Endothelial cell of umbilical vein (primary cell): ENCODE measurements at regions not wholly inside any gene's neighbourhood (a gene's known extent, or its start where the extent isn't known, plus 50 kb on each side); places are given as distances from the start of the nearest gene placed in this dataset.

Source experiments
- BruUV-seq: library from RNA; stranded (reverse); fragments of 400-500 nt; replicated peaks from 2 replicates; lab custom pipeline; 2021; lab: Mats Ljungman, UMichigan
- CTCF ChIA-PET: fragments of 300-600, 350-600 bp; sonication (Branson Sonifier 250); formaldehyde crosslinking; loops from one replicate; lab custom pipeline; 2021; ENCODE audit warnings: antibody characterized with exemption, inconsistent platforms; lab: Charles Lee
- POLR2A ChIA-PET: fragments of 300-600, 350-600 bp; sonication (Branson Sonifier 250); formaldehyde crosslinking; loops from one replicate; lab custom pipeline; 2021; ENCODE audit warnings: antibody characterized with exemption, inconsistent platforms; lab: Charles Lee
- DNase-seq: peaks from one replicate; pipeline ENCODE4 v3.0.0-alpha.2; 2011; ENCODE audit warnings: low read depth, low spot score
- FAIRE-seq: peaks from 2 replicates; lab custom pipeline; 2011; peaks lifted over from hg19 to GRCh38; lab: Jason Lieb, UNC
- H2AFZ ChIP-seq: 2 replicates; pipeline ENCODE4 v1.6.0; 2012; ENCODE audit warnings: low read depth, low read length, control low read depth, inconsistent platforms
- H3K27ac ChIP-seq: 2 replicates; pipeline ENCODE4 v1.5.1; 2011; ENCODE audit warnings: low read depth, mild to moderate bottlenecking, control low read depth, low read length, moderate library complexity; ENCODE audit not compliant: insufficient read depth
- H3K27me3 ChIP-seq, 2 experiments: 2 replicates each; pipeline versions ENCODE4 v1.6.0 to v1.6.1; 2011; ENCODE audit warnings: low read length in 2 of 2, mixed read lengths in 1 of 2; ENCODE audit not compliant: control insufficient read depth in 2 of 2, insufficient read depth in 2 of 2
- H3K36me3 ChIP-seq, 2 experiments: 2 replicates in 1 of 2; 3 replicates in 1 of 2; pipeline ENCODE4 v1.5.1; 2011; ENCODE audit warnings: low read length in 2 of 2, mild to moderate bottlenecking in 1 of 2, moderate library complexity in 1 of 2; ENCODE audit not compliant: control insufficient read depth in 2 of 2, insufficient read depth in 2 of 2; ENCODE audit errors: extremely low read depth in 1 of 2
- H3K4me1 ChIP-seq: 3 replicates; pipeline ENCODE4 v1.5.1; 2011; ENCODE audit warnings: mild to moderate bottlenecking, low read length; ENCODE audit not compliant: control insufficient read depth, insufficient read depth; ENCODE audit errors: extremely low read depth
- H3K4me2 ChIP-seq: 2 replicates; pipeline ENCODE4 v1.6.1; 2011; ENCODE audit warnings: low read length, control low read depth, mixed read lengths; ENCODE audit not compliant: insufficient read depth
- H3K4me3 ChIP-seq, 3 experiments: fragments of 200-600 bp in 1 of 3; sonication (generic), shearing (Covaris generic) in 1 of 3; replicated peaks in 1 of 3; 2 replicates each; pipeline ENCODE4 v1.5.1; 2011 to 2016; ENCODE audit warnings: control low read depth in 3 of 3, low read length in 3 of 3, mild to moderate bottlenecking in 2 of 3, inconsistent platforms in 1 of 3, low read depth in 1 of 3, moderate library complexity in 1 of 3; ENCODE audit not compliant: insufficient read depth in 1 of 3
- H3K79me2 ChIP-seq: 2 replicates; pipeline ENCODE4 v1.6.0; 2012; ENCODE audit warnings: low read length, inconsistent platforms; ENCODE audit not compliant: control insufficient read depth, insufficient read depth
- H3K9ac ChIP-seq: replicated peaks from 2 replicates; pipeline ENCODE3; 2011; ENCODE audit warnings: low read length, control low read depth; ENCODE audit not compliant: insufficient read depth; ENCODE audit errors: extremely low read depth
- H3K9me1 ChIP-seq: replicated peaks from 3 replicates; pipeline ENCODE4 v1.6.0; 2011; ENCODE audit warnings: mild to moderate bottlenecking, low read length; ENCODE audit not compliant: control insufficient read depth, insufficient read depth; ENCODE audit errors: extremely low read depth
- H3K9me3 ChIP-seq: replicated peaks from 2 replicates; pipeline ENCODE4 v1.5.1; 2012; ENCODE audit warnings: low read length, inconsistent platforms; ENCODE audit not compliant: control insufficient read depth, insufficient read depth
- H4K20me1 ChIP-seq: replicated peaks from 2 replicates; pipeline ENCODE3; 2011; ENCODE audit warnings: mild to moderate bottlenecking, low read length; ENCODE audit not compliant: control insufficient read depth, insufficient read depth; ENCODE audit errors: extremely low read depth
- EZH2 ChIP-seq: IDR thresholded peaks from 2 replicates; pipeline ENCODE4 v1.6.1; 2012; ENCODE audit warnings: borderline replicate concordance, low read depth, mild to moderate bottlenecking, moderate library complexity, low read length, inconsistent platforms; ENCODE audit not compliant: severe bottlenecking
- FOS ChIP-seq: IDR thresholded peaks from 2 replicates; pipeline ENCODE4 v1.6.1; 2011; ENCODE audit warnings: mild to moderate bottlenecking, low read length, moderate library complexity, borderline replicate concordance; ENCODE audit not compliant: insufficient read depth
- GATA2 ChIP-seq: IDR thresholded peaks from 2 replicates; pipeline ENCODE4 v1.7.0; 2011; ENCODE audit warnings: low read depth, mild to moderate bottlenecking, moderate library complexity, mixed read lengths, low read length; ENCODE audit not compliant: insufficient read length, insufficient read depth
- JUN ChIP-seq: IDR thresholded peaks from 2 replicates; pipeline ENCODE4 v1.6.1; 2011; ENCODE audit warnings: borderline replicate concordance, low read depth; ENCODE audit not compliant: insufficient read length, insufficient read depth
- MYC ChIP-seq: IDR thresholded peaks from one replicate; pipeline ENCODE4 v1.6.1; 2011; ENCODE audit warnings: mild to moderate bottlenecking, low read depth, low read length
- POLR2A ChIP-seq: IDR thresholded peaks from 2 replicates; pipeline ENCODE4 v1.6.1; 2012; ENCODE audit warnings: low read depth, mild to moderate bottlenecking, control low read depth, low read length
- POLR2AphosphoS5 ChIP-seq: IDR thresholded peaks from 2 replicates; pipeline ENCODE4 v1.6.1; 2012; ENCODE audit warnings: low read depth, mild to moderate bottlenecking, control low read depth, low read length, moderate library complexity; ENCODE audit not compliant: insufficient read depth
- dilution Hi-C: fragments of 300-500 bp; cut with MboI; formaldehyde crosslinking; loops from one replicate; pipeline ENCODE4 v1.15.0; 2019; ENCODE audit warnings: low sequenced_read_pairs; ENCODE audit not compliant: extremely low pct_ligation_motif_present
- intact Hi-C: fragments of 100-400 bp; cut with micrococcal nuclease; formaldehyde crosslinking; loops from one replicate; pipeline ENCODE4 v1.10.0; 2022
- TF ChIP-seq, protein P1 (sequence below), 2 donors: IDR thresholded peaks; 1 replicate in 1 of 2; 2 replicates in 1 of 2; pipeline ENCODE4 v1.5.1; 2011; ENCODE audit warnings: low read length in 2 of 2, mild to moderate bottlenecking in 2 of 2, moderate library complexity in 2 of 2, control low read depth in 1 of 2, inconsistent platforms in 1 of 2, low read depth in 1 of 2; ENCODE audit not compliant: insufficient read depth in 1 of 2; ENCODE audit errors: extremely low read depth in 1 of 2
- TF ChIP-seq, protein P2 (sequence below): IDR thresholded peaks from 2 replicates; pipeline ENCODE4 v1.6.1; 2011; ENCODE audit not compliant: insufficient read depth, insufficient read length

DNA sequence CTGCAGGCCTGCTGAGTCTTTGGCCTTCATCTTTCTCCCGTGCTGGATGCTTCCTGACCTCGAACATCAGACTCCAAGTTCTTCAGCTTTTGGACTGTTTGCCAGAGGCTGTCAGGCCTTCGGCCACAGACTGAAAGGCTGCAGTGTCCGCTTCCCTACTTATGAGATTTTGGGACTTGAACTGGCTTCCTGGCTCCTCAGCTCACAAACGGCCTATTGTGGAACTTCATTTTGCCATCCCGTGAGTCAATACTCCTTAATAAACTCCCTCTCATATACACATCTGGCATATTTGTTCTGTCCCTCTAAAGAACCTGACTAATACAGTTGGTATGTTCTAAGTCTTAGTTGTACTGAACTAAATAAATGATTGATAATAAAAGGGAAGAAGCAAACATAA is 702.8 kb upstream of the LINC00305 start:
- H3K9me1 ChIP-seq, result no peaks in the 10 kb centered on the region
- H3K9me3 ChIP-seq, result peaks cover 2% of the 10 kb centered on the region
- no peaks in the 10 kb centered on the region for H3K79me2 ChIP-seq
- FAIRE-seq (no peak), DNase-seq (no peak)
- no peak for TF ChIP-seq POLR2AphosphoS5
- TF ChIP-seq, protein P1, sequence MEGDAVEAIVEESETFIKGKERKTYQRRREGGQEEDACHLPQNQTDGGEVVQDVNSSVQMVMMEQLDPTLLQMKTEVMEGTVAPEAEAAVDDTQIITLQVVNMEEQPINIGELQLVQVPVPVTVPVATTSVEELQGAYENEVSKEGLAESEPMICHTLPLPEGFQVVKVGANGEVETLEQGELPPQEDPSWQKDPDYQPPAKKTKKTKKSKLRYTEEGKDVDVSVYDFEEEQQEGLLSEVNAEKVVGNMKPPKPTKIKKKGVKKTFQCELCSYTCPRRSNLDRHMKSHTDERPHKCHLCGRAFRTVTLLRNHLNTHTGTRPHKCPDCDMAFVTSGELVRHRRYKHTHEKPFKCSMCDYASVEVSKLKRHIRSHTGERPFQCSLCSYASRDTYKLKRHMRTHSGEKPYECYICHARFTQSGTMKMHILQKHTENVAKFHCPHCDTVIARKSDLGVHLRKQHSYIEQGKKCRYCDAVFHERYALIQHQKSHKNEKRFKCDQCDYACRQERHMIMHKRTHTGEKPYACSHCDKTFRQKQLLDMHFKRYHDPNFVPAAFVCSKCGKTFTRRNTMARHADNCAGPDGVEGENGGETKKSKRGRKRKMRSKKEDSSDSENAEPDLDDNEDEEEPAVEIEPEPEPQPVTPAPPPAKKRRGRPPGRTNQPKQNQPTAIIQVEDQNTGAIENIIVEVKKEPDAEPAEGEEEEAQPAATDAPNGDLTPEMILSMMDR (IDR thresholded peaks at IDR 0.05; ENCODE audit: extremely low read depth in 1 of 2, insufficient read depth in 1 of 2, low read depth in 1 of 2, low read length in 2 of 2), result no peak
- TF ChIP-seq POLR2A, result no peak
- TF ChIP-seq EZH2, result no peak
- no peak for TF ChIP-seq JUN
- no peak for TF ChIP-seq GATA2
- TF ChIP-seq, protein P2, sequence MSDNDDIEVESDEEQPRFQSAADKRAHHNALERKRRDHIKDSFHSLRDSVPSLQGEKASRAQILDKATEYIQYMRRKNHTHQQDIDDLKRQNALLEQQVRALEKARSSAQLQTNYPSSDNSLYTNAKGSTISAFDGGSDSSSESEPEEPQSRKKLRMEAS, result no peak
- no peak for TF ChIP-seq MYC
- no peak for TF ChIP-seq FOS
- POLR2A ChIA-PET, result no interaction called here
- no peak overlapping the region for H3K9ac ChIP-seq
- H3K27me3 ChIP-seq, result no peaks in the 10 kb centered on the region
- H3K4me3 ChIP-seq, result no peak overlapping the region
- H3K36me3 ChIP-seq, result no peaks in the 10 kb centered on the region
- no peak overlapping the region for H2AFZ ChIP-seq
- H3K27ac ChIP-seq, result no peak overlapping the region
- BruUV-seq, result no TSS peak
- H3K4me2 ChIP-seq, result no peak overlapping the region
- no peaks in the 10 kb centered on the region for H3K4me1 ChIP-seq
- intact Hi-C loops (no loop called here), dilution Hi-C loops (no loop called here)
- CTCF ChIA-PET, result no interaction called here
- H4K20me1 ChIP-seq, result no peaks in the 10 kb centered on the region
